VCaP (cell line): ENCODE measurements at regions not wholly inside any gene's neighbourhood (a gene's known extent, or its start where the extent isn't known, plus 50 kb on each side); places are given as distances from the start of the nearest gene placed in this dataset.
"Not testable (repeated sequence)": the region's sequence is repeated elsewhere in the genome, so short reads cannot be mapped to it uniquely, and the experiment has no call there.

Experiments
- H3K27ac ChIP-seq: fragments of 450-650 bp; 2 replicates; pipeline ENCODE4 v1.5.1; 2017
- TF ChIP-seq, protein P1 (sequence below): fragments of 450-650 bp; conservative IDR thresholded peaks from 2 replicates; pipeline ENCODE4 v1.5.1; 2017; ENCODE audit warnings: mild to moderate bottlenecking, moderate library complexity

DNA sequence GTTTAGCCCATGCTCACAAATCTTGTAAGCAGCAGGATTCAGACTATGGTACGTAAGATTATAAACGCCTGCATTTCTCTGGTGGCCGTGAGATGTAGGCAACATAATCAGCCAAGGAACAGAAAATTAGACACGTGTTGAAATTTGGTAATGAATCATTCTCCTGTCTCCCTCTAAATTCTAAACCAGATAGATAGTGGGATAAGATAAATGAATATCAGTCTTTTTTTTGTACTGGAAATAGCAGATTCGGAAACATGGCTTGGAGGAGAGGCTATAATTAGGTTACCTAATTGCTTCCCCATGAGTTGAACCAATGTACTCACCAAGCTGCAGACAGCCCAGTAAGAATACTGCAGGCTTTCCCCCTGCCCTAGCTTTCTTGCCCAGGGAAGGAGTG is 172.3 kb downstream of the TGFB2 start:
- no peak overlapping the region for H3K27ac ChIP-seq

DNA sequence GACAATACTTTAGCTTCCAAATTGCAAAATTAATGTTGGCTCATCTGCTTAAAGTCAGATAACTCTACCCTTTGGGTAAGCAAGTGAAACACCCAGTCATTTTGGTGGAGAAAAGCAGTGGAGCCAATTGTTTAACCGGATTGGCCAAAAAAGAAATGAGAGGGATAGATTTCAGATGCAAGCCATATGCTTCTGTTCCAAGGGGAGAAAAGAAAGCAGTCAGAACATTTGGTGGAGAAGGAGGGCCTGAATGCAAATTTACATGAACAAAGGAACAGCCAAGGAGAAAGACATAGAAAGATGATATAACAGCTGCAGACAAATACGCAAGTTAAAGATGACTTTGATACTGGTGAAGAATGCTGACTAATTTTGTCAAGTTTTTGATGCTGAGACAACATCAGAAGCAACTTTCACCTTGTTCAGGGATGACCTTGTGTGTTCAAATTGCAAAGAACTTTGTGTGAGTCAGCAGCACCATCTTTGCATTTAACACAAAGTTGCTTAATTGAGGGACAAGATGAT is 173.1 kb downstream of the TGFB2 start:
- TF ChIP-seq, protein P1, sequence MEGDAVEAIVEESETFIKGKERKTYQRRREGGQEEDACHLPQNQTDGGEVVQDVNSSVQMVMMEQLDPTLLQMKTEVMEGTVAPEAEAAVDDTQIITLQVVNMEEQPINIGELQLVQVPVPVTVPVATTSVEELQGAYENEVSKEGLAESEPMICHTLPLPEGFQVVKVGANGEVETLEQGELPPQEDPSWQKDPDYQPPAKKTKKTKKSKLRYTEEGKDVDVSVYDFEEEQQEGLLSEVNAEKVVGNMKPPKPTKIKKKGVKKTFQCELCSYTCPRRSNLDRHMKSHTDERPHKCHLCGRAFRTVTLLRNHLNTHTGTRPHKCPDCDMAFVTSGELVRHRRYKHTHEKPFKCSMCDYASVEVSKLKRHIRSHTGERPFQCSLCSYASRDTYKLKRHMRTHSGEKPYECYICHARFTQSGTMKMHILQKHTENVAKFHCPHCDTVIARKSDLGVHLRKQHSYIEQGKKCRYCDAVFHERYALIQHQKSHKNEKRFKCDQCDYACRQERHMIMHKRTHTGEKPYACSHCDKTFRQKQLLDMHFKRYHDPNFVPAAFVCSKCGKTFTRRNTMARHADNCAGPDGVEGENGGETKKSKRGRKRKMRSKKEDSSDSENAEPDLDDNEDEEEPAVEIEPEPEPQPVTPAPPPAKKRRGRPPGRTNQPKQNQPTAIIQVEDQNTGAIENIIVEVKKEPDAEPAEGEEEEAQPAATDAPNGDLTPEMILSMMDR: no peak
- H3K27ac ChIP-seq: no peak overlapping the region

More for the DNA sequence above, 172.3 kb downstream of the TGFB2 start:
- TF ChIP-seq, protein P1: no peak

DNA sequence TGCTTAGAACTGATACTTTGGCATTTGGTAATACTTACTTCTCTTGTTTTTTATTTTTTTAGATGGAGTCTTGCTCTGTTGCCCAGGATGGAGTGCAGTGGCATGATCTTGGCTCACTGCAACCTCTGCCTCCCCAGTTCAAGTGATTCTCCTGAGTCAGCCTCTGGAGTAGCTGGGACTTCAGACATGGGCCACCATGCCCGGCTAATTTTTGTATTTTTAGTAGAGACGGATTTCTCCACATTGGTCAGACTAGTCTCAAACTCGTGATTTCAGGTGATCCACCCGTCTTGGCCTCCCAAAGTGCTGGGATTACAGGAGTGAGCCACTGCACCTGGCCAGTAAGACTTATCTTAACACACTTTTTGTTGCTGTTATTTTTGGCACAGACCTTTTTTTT is 175.5 kb downstream of the TGFB2 start:
- not testable (repeated sequence) for H3K27ac ChIP-seq

DNA sequence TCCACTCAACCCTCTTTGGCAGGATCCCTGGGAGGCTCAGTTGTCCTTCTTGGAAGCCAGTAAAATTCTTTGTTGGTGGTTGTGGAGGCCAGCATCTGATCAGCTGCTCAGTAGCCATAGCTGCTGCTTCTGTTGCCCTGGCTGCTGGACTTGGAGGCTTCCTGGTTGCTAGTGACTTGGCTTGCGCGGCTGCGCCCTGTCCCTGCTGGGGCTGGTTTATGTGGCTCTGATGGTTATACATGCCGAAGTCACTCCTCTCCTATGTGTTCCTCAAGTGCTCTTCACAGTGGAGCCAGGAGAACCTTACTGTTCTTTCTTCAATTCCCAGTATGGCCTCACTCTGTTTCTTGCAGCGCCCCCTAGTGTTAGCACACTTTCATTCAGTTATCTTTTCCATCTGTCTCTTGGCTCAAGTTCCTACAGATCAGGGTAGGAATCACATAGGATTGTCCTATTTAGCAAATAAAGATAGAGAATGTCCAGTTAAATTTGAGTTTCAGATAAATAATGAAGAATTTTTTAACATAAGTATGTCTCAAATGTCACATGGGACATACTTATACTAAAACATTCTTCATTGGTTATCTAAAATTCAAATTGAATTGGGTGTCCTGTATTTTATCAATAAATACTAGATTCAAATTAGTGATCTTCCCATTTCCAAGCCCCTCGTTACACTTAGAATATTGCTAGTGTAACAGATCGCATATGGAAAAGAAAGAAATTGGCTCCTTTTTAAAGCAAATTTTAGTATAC is 176.5 kb downstream of the TGFB2 start:
- H3K27ac ChIP-seq: no peak overlapping the region
- TF ChIP-seq, protein P1: no peak; the same call in 1 of the 2 replicates

DNA sequence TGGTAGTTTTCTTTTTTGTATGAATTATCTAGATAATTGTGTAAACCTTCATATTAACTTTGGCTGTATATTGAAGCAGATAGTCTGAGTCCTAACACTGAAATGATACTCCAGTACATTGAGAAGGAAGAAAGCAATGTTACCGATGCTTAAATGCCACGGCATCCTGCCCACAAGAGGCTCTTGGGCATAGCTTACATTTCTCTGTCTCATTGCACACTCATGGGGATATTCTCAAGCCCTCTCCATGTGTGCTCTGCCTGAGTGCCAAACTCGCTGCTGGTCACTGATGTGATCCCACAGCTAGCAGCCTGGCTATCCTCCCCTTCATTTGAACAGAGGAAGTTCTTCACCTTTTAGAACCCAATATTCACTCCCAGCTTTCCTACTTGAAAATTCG is 179.4 kb downstream of the TGFB2 start:
- TF ChIP-seq, protein P1: no peak
- H3K27ac ChIP-seq: no peak overlapping the region

DNA sequence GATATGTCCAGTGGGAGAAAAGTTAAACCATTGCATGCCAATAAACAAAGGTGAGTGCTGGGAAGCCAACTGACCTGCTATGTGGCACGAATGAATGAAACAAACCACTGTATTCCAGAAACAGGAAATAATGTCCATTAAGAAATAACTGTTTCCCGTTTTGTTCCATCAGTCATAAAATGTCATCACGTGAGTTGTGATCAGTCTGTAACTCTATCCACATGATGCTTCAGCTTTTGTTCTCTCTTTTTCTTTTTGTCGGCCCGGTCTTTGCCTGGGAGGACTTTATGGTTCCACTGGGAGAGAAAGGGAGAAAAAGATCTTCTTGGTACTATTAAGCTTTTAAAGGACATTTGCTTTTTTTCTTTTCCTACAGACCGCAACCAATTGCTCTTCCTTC is 179.9 kb downstream of the TGFB2 start:
- TF ChIP-seq, protein P1: no peak
- H3K27ac ChIP-seq: no peak overlapping the region

DNA sequence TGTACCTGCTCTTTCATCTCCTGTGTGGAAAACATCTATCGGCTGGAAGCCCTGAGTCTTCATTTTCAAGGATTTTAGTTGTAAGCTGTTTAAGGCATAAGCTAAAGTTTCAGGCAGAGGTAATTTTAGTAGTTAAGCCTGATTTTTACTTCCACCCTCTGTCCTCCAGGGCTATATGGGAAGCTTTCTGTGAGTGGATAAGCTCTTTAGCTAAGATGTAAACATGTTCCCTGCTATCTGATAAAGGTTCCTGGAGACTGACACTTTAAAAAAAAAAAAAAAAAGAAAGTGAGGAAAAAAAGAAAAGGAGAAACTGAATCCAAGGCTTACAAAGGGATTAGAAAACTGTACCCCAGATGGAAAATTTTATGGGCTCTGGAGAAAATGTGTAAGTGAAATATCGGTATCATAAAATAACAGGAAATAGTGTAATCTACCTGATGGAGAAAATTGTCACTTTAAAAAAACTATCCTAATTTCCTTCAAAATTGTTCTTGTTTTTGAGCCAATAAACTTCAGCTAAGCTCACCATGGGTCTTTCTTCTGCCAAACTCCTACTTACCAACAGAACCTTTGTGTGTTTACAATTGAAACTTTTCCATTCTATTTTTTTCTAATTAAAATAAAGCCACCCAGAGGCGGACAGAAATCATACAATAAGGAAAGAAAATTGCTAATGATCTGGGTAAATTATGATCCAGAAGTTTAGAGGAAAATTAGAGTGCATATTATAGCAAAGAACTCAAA is 180.5 kb downstream of the TGFB2 start:
- TF ChIP-seq, protein P1: no peak
- no peak overlapping the region for H3K27ac ChIP-seq

DNA sequence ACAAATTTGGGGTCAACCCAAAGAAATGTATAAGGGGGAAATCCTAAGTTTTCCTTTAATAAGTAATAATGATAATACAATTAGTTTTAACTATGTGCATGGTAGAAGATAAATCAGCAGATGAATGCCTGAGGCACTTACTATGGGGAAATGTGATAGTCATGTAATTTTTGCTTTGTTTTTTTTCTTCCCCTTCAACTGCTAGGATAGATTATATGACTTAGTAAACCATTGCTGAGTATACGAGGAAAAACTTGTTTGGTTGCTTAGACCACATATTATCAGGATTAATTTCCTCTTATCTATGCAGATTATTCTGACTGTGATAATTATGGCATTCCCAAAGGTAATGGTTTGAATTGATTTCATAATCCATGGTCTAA is 181.1 kb downstream of the TGFB2 start:
- TF ChIP-seq, protein P1: no peak
- no peak overlapping the region for H3K27ac ChIP-seq
